Stimulated activated naive CD8-positive, alpha-beta T cell treated with anti-CD3 and anti-CD28 coated beads, Interleukin-15, Interleukin-2, amounts not matched to agents 100 U/mL and 50 U/mL, for 24 hours (primary cell): ENCODE measurements at regions not wholly inside any gene's neighbourhood (a gene's known extent, or its start where the extent isn't known, plus 50 kb on each side); places are given as distances from the start of the nearest gene placed in this dataset.

Experiments
- ATAC-seq: fragments of 150-1000 bp; cut with Tn5 transposase; one replicate; pipeline ENCODE4 v1.10.0; 2021
- DNase-seq: peaks from one replicate; pipeline ENCODE4 v3.0.0; 2021

- DNase-seq, result no peak
- ATAC-seq, result no peak
These were observed 143.5 kb upstream of the CNTN4 start for GRCh38 chr3:1955170-1955569.

GRCh38 chr3:1955750-1956149 is 142.9 kb upstream of the CNTN4 start:
- ATAC-seq, result no peak

GRCh38 chr3:1960506-1960905 is 138.2 kb upstream of the CNTN4 start:
- no peak for DNase-seq

More at GRCh38 chr3:1955750-1956149, 142.9 kb upstream of the CNTN4 start:
- DNase-seq, result no peak

GRCh38 chr3:1962396-1963088 is 136.1 kb upstream of the CNTN4 start:
- no peak for ATAC-seq
- DNase-seq, result no peak

More at GRCh38 chr3:1960506-1960905, 138.2 kb upstream of the CNTN4 start:
- ATAC-seq, result no peak

- no peak for DNase-seq
- ATAC-seq, result no peak
These were observed 134.8 kb upstream of the CNTN4 start for GRCh38 chr3:1963896-1964295.

GRCh38 chr3:1967525-1967924 is 131.1 kb upstream of the CNTN4 start:
- DNase-seq (no peak), ATAC-seq (no peak)

- ATAC-seq (no peak), DNase-seq (no peak)
These were observed 129.4 kb upstream of the CNTN4 start for GRCh38 chr3:1969281-1969680.

- ATAC-seq (no peak), DNase-seq (no peak)
These were observed 126.9 kb upstream of the CNTN4 start for GRCh38 chr3:1971780-1972179.

GRCh38 chr3:1979961-1980615 is 118.6 kb upstream of the CNTN4 start:
- DNase-seq (no peak), ATAC-seq (no peak)

GRCh38 chr3:1987980-1988379 is 110.7 kb upstream of the CNTN4 start:
- DNase-seq, result no peak
- no peak for ATAC-seq

- ATAC-seq (no peak), DNase-seq (no peak)
These were observed 99.9 kb upstream of the CNTN4 start for GRCh38 chr3:1998739-1999138.

GRCh38 chr3:2001306-2002108 is 97.2 kb upstream of the CNTN4 start:
- ATAC-seq (no peak), DNase-seq (no peak)

- no peak for ATAC-seq
- DNase-seq, result no peak
These were observed 74.7 kb upstream of the CNTN4 start for GRCh38 chr3:2023959-2024358.

- no peak for ATAC-seq
- no peak for DNase-seq
These were observed 74.0 kb upstream of the CNTN4 start for GRCh38 chr3:2024713-2025112.

GRCh38 chr3:2029559-2029958 is 69.1 kb upstream of the CNTN4 start:
- ATAC-seq, result no peak
- DNase-seq, result no peak

GRCh38 chr3:2036076-2036475 is 62.6 kb upstream of the CNTN4 start:
- DNase-seq, result no peak

GRCh38 chr3:2041931-2042330 is 56.7 kb upstream of the CNTN4 start:
- no peak for ATAC-seq
- no peak for DNase-seq

More at GRCh38 chr3:2036076-2036475, 62.6 kb upstream of the CNTN4 start:
- ATAC-seq, result no peak
